Left cardiac atrium (tissue), 4 donors: ENCODE measurements at regions not wholly inside any gene's neighbourhood (a gene's known extent, or its start where the extent isn't known, plus 50 kb on each side); places are given as distances from the start of the nearest gene placed in this dataset.
"Not testable (repeated sequence)": the region's sequence is repeated elsewhere in the genome, so short reads cannot be mapped to it uniquely, and the experiment has no call there.

Experiments
- ATAC-seq, 2 donors: fragments of 200-7000 bp; cut with Tn5 transposase; one replicate each; pipeline ENCODE4 v1.9.1; 2020; ENCODE audit warnings: mild to moderate bottlenecking in 2 of 2, moderate library complexity in 2 of 2
- DNase-seq: peaks from one replicate; pipeline ENCODE4 v3.0.0-alpha.2; 2020
- intact Hi-C, 2 donors: fragments of 100-400 bp; cut with DNase I; formaldehyde crosslinking; loops; one replicate each; pipeline versions ENCODE4 v1.14.1 to v1.15.1; 2022 to 2023
- donor health status: DM: no; HTN: yes; CAD: no.
- donor health status: DM: no; HTN: yes; CAD: no; lungs with severe emphysema.
- donor health status: DM: yes; HTN: yes; CAD: no.
- donor health status: Dilated cardiomyopathy.

DNA sequence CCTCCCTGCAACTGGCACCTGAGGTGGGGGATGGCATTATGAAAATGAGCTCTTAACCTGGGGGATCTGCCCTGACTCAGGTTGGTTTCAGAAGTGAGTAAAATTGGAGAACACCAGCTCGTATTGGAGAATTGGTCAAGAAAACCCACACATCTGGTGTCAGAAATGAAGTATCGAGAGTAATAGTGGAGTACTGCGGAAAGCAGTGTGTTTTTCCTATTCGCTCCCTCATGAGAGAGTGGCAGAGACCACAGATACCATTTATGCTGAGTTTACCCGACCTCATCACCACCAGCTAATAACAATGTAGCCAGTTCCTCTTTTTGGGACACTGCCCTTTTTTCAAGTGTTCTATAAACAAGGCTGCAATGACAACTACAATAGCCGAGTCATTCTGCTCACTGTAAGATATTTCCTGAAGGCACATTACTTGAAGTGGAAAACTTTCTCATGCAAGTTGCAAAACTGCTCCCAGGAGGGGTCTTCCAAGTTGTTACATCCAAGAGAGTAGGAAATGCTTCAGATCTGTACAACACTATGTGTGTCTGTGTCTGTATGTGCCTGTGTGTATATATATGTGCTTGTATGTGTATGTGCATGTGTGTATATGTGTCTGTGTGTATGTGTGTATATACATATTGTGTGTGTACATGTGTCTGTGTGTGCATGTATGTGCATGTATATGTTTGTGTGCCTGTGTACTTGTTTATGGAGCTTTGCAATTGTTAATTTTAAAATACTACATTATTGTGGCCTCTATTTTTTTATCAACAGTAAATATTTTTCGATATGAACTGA is 106.0 kb upstream of the CST7 start:
- peak in 1 of 2 donors; percentile 19 for ATAC-seq
- no peak for DNase-seq
- intact Hi-C loops = no loop called here

- ATAC-seq = no peak
- no peak for DNase-seq
- intact Hi-C loops = no loop called here
Observed at GRCh38 chr20:24850176-24850575, 98.9 kb upstream of the CST7 start.

- intact Hi-C loops = no loop called here
Observed at GRCh38 chr20:24851346-24852019, 97.6 kb upstream of the CST7 start.

DNA sequence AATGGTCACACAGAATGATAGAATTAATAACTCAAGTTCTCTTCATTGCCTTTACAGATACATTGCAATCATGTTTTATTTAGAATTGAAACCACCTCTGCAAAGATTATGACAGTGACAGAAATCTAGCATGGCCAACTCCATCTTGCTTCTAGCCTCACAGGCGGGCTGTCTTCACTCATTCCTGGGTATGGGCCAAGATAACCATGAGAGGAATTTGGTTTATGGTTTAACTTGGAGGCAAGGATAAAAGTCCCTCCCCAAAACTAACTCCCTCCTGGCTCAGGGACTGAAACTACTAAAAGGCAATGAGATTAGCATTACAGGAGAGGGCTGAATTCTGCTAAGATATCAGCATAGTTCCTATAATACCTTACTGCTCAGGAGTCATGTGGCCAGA is 95.2 kb upstream of the CST7 start:
- DNase-seq (no peak), ATAC-seq (no peak)
- intact Hi-C loops = no loop called here

More at GRCh38 chr20:24851346-24852019, 97.6 kb upstream of the CST7 start:
- ATAC-seq (no peak), DNase-seq (no peak)

- intact Hi-C loops = no loop called here
- ATAC-seq (no peak), DNase-seq (no peak)
Observed at GRCh38 chr20:24855848-24856247, 93.2 kb upstream of the CST7 start.

DNA sequence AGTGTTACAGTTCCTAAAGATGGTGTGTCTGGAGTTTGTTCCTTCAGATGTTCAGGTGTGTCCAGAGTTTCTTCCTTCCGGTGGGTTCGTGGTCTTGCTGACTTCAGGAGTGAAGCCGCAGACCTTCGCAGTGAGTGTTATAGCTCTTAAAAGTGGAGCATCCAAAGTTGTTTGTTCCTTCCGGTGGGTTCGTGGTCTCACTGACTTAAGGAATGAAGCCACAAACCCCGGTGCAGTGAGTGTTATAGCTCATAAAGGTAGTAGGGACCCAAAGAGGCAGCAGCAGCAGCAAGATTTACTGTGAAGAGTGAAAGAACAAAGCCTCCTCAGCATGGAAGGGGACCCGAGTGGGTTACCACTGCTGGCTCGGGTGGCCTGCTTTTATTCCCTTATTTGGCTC is 90.6 kb upstream of the CST7 start:
- ATAC-seq, intact Hi-C loops, DNase-seq: not testable (repeated sequence)

- no peak for DNase-seq
- ATAC-seq = no peak
- intact Hi-C loops = no loop called here
Observed at GRCh38 chr20:24859539-24859938, 89.5 kb upstream of the CST7 start.

DNA sequence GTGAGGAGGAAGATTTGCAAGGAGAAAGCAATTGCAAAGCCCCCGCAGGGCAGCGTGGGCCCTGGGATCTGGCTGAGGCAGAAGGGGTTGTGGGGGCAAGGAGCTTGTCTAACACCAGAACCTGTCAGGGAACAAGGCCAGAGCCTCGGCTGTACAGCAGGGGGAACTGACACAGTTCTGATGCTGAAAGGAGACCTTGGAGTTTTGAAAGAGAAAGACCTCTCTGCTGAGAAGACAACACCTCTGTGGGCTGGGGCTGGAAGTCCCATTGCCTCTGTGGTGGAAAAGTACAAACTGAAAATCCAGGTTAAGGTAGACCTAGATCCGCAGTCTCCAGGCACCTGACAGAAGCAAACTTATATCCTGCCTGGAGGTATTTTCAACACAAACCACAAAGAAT is 86.9 kb upstream of the CST7 start:
- ATAC-seq = no peak

DNA sequence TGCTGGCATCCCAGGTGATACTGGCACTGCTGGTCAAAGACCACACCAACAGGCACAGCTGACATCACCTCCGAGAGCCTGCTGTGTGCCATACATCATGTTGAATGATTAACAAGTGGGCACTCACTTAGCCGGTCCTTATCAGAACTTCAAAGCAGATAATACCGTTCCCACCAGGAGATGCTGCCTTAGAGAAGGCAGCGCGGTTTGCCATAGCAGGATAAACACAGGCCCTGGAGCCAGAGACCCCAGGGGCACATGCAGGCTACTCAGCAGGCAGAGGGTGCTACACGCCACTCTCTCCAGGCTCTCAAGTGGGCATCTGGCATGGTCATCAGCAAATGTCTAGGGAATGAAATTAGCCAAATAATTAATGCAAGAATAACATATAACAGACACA is 86.5 kb upstream of the CST7 start:
- no peak for ATAC-seq
- no peak for DNase-seq
- intact Hi-C loops = no loop called here

More for the DNA sequence above, 86.9 kb upstream of the CST7 start:
- intact Hi-C loops = no loop called here
- DNase-seq = no peak

DNA sequence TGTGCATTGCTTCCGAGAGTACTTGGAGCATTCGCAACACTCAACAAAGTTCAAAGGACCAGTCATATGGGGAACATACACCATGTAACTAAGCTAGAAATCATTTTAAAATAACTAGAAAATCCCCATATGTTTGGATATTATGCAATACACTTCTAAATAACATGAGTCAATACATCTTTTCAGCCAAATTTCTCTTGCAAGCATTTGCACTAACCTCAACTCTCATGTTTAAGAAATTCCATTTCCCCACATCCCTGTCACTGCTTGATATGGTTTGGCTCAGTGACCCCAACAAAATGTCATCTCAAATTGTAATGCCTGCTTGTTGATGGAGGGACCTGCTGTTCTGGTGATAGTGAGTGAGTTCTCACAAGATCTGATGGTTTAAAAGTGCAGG is 85.7 kb upstream of the CST7 start:
- ATAC-seq = no peak
- no peak for DNase-seq
- intact Hi-C loops = no loop called here

- DNase-seq (no peak), ATAC-seq (no peak)
- intact Hi-C loops = no loop called here
Observed at GRCh38 chr20:24866008-24866407, 83.1 kb upstream of the CST7 start.

DNA sequence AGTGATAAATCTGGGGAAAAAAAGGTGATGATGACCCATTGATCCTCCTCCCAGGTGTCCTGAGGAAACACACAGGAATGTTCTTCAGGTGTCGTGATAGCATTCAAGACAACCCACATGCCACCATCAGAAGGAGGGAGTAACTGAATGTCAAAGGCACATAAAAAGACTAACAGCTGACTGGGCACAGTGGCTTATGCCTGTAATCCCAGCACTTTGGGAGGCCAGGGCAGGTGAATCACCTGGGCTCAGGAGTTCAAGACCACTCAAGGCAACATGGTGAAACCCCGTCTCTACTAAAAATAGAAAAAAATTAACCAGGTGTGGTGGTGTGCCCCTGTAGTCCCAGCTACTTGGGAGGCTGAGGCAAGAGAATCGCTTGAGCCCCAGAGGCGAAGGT is 82.3 kb upstream of the CST7 start:
- DNase-seq = no peak
- ATAC-seq = no peak
- intact Hi-C loops = no loop called here

DNA sequence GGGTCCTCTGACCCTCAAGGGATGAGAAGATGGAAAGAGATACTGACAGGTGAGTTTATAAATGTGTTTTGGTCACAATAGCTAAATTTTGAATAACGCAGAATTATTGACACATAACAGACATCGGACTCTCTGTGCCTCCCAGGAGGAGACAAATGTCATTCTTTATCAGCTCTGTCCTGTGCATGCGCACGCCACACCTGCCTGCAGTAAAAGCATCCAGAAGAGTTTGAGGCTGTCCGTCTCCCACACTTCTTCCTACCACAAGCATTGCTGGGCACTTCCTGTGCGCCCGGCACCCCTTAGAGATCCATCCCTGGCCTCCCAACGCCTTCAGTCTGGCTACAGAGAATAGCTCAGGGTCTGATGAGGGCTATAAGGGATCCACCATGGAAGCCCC is 81.5 kb upstream of the CST7 start:
- no peak for ATAC-seq
- intact Hi-C loops = no loop called here

DNA sequence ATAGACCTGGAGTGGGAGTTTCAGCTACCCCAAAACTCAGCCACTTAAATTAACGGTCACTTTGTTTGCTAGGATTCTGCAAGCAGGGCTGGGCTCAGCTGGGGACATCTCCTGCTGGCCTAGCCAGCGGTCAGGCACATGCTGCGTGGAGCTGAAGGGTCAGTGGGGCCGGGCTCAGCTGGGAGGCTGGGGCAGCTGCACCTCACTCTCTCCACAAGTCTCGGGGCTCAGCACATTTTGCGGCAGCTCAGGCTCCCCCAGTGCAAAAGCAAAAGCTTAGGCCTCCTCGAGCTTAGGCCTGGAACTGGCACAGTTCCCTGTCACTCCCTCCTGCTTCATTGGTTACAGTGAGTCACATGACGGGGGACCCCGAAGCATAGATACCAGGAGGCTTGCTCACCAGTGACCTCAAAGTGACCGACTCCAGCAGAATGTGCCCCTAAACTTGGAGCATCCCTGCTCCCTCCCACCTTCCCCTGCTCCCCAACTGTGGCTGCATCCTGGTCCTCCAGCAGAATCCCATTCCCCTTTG is 80.6 kb upstream of the CST7 start:
- DNase-seq = no peak
- no peak for ATAC-seq
- intact Hi-C loops = no loop called here

More for the DNA sequence above, 81.5 kb upstream of the CST7 start:
- no peak for DNase-seq

GRCh38 chr20:24868959-24869358 is 80.1 kb upstream of the CST7 start:
- DNase-seq = no peak
- intact Hi-C loops = no loop called here
- no peak for ATAC-seq

GRCh38 chr20:24870057-24870456 is 79.0 kb upstream of the CST7 start:
- no peak for ATAC-seq
- intact Hi-C loops = no loop called here

DNA sequence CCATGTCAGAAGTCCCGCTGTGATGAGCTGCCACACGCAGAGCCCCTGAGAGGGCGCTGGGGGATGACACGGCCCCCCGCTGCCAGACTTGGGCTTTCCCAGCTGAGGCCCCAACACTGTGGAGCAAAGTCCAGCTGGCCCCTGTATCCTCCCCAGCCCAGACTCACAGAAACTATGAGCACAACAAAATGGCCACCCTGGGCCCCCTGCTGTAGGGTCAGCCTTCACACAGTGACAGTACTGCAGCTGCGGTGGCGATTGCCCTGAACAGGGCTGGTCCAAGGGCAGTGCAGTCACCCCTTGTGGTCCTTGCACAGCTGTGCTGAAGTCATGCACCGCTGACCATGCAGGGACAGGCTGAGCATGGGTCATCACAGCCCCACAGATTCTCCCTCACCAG is 78.2 kb upstream of the CST7 start:
- ATAC-seq = no peak
- intact Hi-C loops = no loop called here
- no peak for DNase-seq

More at GRCh38 chr20:24870057-24870456, 79.0 kb upstream of the CST7 start:
- DNase-seq = no peak

GRCh38 chr20:24871480-24872213 is 77.4 kb upstream of the CST7 start:
- ATAC-seq (no peak), DNase-seq (no peak)
- intact Hi-C loops = no loop called here

DNA sequence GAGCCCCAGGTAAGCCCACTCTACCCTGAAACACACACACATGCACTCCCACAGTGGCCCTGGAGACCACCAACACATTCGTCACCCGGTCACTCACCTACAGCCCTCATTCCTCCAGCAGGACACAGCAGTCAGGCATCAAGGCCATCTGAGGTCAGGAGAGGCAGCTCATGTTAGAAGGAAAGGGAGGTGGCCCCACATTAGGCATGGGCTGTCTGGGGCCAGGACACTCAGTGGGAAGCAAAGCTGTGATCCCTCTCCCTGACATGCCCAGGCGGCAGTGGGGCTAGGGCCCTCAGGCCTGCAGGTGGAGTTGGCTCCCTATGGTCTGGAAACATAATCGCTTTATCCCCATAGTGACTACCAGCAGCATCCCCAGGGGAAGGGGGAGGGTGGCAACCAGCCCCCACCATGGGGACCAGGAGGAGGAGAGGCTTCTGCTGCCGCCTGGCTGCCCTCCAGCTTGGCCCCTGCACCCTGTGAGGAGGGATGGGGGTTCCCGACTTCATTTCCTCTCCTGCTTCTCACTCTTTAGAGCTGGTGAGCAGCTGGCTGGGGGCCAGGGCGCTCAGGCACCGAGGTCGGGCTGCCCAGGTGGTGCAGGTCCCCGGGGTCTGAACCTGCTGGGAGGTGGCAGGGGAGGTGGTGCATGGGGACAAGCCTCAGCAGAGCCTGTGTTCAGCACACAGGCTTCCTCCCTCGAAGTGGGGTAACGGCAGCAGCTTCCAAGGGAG is 76.6 kb upstream of the CST7 start:
- DNase-seq = no peak
- no peak for ATAC-seq
- intact Hi-C loops = no loop called here
